GM12878 (cell line): ENCODE measurements at regions not wholly inside any gene's neighbourhood (a gene's known extent, or its start where the extent isn't known, plus 50 kb on each side); places are given as distances from the start of the nearest gene placed in this dataset.

Source experiments
- ATAC-seq: fragments of 200-7000 bp; cut with Tn5 transposase; 3 replicates; pipeline ENCODE4 v1.9.1; 2020; ENCODE audit warnings: mild to moderate bottlenecking, moderate library complexity
- BruUV-seq: library from RNA; stranded (reverse); fragments of 400-500 nt; replicated peaks from 2 replicates; lab custom pipeline; 2021; lab: Mats Ljungman, UMichigan
- CTCF ChIA-PET: fragments of 300-600 bp; sonication (Branson Sonifier 250); formaldehyde crosslinking; extraction: SDS; loops from one replicate; lab custom pipeline; 2021; ENCODE audit warnings: inconsistent platforms; lab: Yijun Ruan, JAX
- POLR2A ChIA-PET: fragments of 350-600 bp; formaldehyde crosslinking; extraction: SDS; loops from one replicate; lab custom pipeline; 2021; ENCODE audit warnings: inconsistent platforms; lab: Charles Lee
- RAD21 ChIA-PET: fragments of 300-600 bp; sonication (Branson Sonifier 250); formaldehyde crosslinking; loops from one replicate; lab custom pipeline; 2023; ENCODE audit warnings: antibody characterized with exemption; ENCODE audit not compliant: unreplicated experiment; lab: Charles Lee
- SMC1A ChIA-PET: fragments of 300-600 bp; sonication (Branson Sonifier 250); formaldehyde crosslinking; loops from one replicate; lab custom pipeline; 2023; ENCODE audit not compliant: unreplicated experiment, uncharacterized antibody; lab: Charles Lee
- DNase-seq: peaks from one replicate; pipeline ENCODE4 v3.0.0-alpha.2; 2011; ENCODE audit warnings: low read depth, low spot score
- FAIRE-seq: peaks from 3 replicates; lab custom pipeline; 2011; peaks lifted over from hg19 to GRCh38; lab: Jason Lieb, UNC
- H2AFZ ChIP-seq: 2 replicates; pipeline ENCODE4 v1.6.0; 2011; ENCODE audit warnings: low read depth, low read length, control low read depth; ENCODE audit not compliant: control insufficient read depth
- H3K27ac ChIP-seq: 2 replicates; pipeline ENCODE4 v1.5.1; 2011; ENCODE audit warnings: control low read depth; ENCODE audit not compliant: control insufficient read depth, insufficient read depth
- H3K27me3 ChIP-seq, 2 experiments: replicated peaks in 1 of 2; 2 replicates each; pipeline versions ENCODE4 v1.6.0 to v1.6.1; 2011; ENCODE audit warnings: low read length in 1 of 2; ENCODE audit not compliant: control insufficient read depth in 2 of 2, insufficient read depth in 2 of 2
- H3K36me3 ChIP-seq, 2 experiments: 2 replicates each; pipeline ENCODE4 v1.5.1; 2011; ENCODE audit warnings: low read length in 1 of 2; ENCODE audit not compliant: control insufficient read depth in 2 of 2, insufficient read depth in 2 of 2
- H3K4me1 ChIP-seq: 2 replicates; pipeline ENCODE4 v1.6.1; 2011; ENCODE audit warnings: mild to moderate bottlenecking, low read length, moderate library complexity, mixed read lengths; ENCODE audit not compliant: control insufficient read depth, insufficient read depth
- H3K4me2 ChIP-seq: 2 replicates; pipeline ENCODE4 v1.6.0; 2011; ENCODE audit warnings: control low read depth; ENCODE audit not compliant: control insufficient read depth, insufficient read depth
- H3K4me3 ChIP-seq: fragments of 200-600 bp; sonication (generic); 2 replicates; pipeline ENCODE4 v1.5.1; 2016
- H3K79me2 ChIP-seq: 2 replicates; pipeline ENCODE4 v1.6.0; 2011; ENCODE audit warnings: low read length; ENCODE audit not compliant: control insufficient read depth, insufficient read depth
- H3K9ac ChIP-seq: 2 replicates; pipeline ENCODE4 v1.8.0; 2011; ENCODE audit warnings: low read length, control low read depth, mixed read lengths; ENCODE audit not compliant: control insufficient read depth, insufficient read depth
- H3K9me3 ChIP-seq: replicated peaks from 3 replicates; pipeline ENCODE4 v1.5.1; 2011; ENCODE audit warnings: mild to moderate bottlenecking, low read length; ENCODE audit not compliant: control insufficient read depth, insufficient read depth
- H4K20me1 ChIP-seq: 2 replicates; pipeline ENCODE4 v1.6.0; 2011; ENCODE audit not compliant: control insufficient read depth, insufficient read depth
- EED ChIP-seq: sonication (generic); IDR thresholded peaks from 2 replicates; pipeline ENCODE4 v1.6.1; 2016; ENCODE audit warnings: antibody characterized with exemption, low read depth
- ETV6 ChIP-seq, 2 experiments: fragments of 450-650 bp in 1 of 2; IDR thresholded peaks in 1 of 2; conservative IDR thresholded peaks in 1 of 2; 2 replicates each; pipeline ENCODE4 v1.6.1; 2014; ENCODE audit warnings: antibody characterized with exemption in 1 of 2, borderline replicate concordance in 1 of 2, low read depth in 1 of 2, mild to moderate bottlenecking in 1 of 2, moderate library complexity in 1 of 2
- EZH2 ChIP-seq: IDR thresholded peaks from 2 replicates; pipeline ENCODE4 v1.6.1; 2012; ENCODE audit warnings: low read depth, mild to moderate bottlenecking, control low read depth, inconsistent platforms, low read length, borderline replicate concordance; ENCODE audit not compliant: control insufficient read depth
- IKZF2 ChIP-seq, 2 experiments: fragments of 450-650 bp; IDR thresholded peaks; 2 replicates each; pipeline ENCODE4 v1.6.1; 2017; ENCODE audit warnings: mild to moderate bottlenecking in 2 of 2, moderate library complexity in 2 of 2
- NRF1 ChIP-seq: conservative IDR thresholded peaks from 2 replicates; pipeline ENCODE4 v1.6.1; 2011; ENCODE audit warnings: mild to moderate bottlenecking, low read depth, low read length, improper control_type of control experiment
- SMAD5 ChIP-seq: IDR thresholded peaks from 2 replicates; pipeline ENCODE4 v1.6.1; 2016; ENCODE audit warnings: antibody characterized with exemption, low read depth
- TCF12 ChIP-seq: IDR thresholded peaks from 2 replicates; pipeline ENCODE4 v1.6.1; 2011; ENCODE audit warnings: low read depth, mild to moderate bottlenecking, low read length
- WGBS: methylation state at CpG from one replicate; pipeline ENCODE4 v1.1.6; 2016; ENCODE audit warnings: low lambda C conversion rate; ENCODE audit not compliant: insufficient replicate concordance, insufficient coverage; ENCODE audit errors: missing lambda C conversion rate; 5-methylcytosine and 5-hydroxymethylcytosine counted together
- in situ Hi-C: fragments of 300-500 bp; cut with MboI; formaldehyde crosslinking; loops from 9 replicates; pipeline ENCODE4 v1.14.3; 2018; ENCODE audit warnings: mixed read lengths
- intact Hi-C: fragments of 100-400 bp; cut with micrococcal nuclease; formaldehyde crosslinking; loops from one replicate; pipeline ENCODE4 v1.14.2; 2022; ENCODE audit not compliant: unreplicated experiment
- TF ChIP-seq, protein P1 (sequence below): IDR thresholded peaks from 2 replicates; pipeline ENCODE4 v1.6.1; 2012; ENCODE audit warnings: low read depth, low read length, improper control_type of control experiment
- TF ChIP-seq, protein P2 (sequence below): fragments of 450-650 bp; formaldehyde crosslinking; IDR thresholded peaks from 2 replicates; pipeline ENCODE4 v1.4.0; 2020; ENCODE audit warnings: mild to moderate bottlenecking, moderate library complexity

DNA sequence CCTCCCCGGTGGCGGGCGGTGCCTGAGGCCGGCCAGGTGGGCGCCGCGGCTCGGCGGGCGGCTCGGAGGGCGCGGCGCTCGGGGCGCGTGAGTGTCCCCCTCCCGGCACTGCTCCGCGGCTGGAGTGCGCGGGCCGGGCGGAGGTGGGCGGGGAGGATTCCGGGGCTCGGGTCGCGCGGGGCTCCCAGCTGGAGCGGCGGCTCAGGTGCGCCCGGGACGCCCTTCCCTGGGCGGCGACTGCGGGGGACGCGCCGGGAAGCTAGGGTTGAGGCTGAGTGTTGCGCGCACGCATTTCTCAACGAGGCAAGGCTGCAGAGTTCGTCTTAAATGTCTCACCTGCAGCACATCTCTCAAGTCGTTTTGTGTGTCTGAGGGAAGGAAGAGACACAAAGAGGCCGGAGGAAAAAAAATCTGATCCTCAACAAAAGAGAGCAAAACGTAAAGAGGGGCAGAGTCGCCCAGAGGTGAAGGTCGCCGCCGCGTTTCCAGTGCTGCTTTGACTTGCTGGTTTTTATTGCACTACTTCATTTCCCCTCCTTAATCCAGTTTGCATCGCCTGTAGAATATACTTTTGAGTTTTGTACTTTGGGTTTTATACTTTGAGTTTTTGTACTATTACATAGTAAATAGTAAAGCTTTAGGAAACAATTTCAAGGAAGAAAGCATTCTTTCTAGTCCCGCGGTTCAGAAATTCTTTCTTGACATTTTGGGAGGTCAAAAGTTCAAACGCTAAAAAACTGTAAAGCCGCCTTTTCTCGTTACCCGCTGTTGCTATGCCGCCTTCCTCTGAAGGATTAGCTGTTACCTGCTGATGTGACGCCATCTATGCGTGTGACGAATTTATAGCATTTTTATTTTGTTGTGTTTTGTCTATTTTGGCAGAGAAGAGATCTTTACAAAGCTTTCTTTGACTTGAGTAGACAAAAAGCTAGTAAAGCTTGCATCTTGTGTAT is 106.5 kb upstream of the STOX2 start:
- Histone ChIP-seq H3K4me2 (peak overlapping the region; percentile 44; the same call in 1 of the 2 replicates), H3K4me3 (no peak overlapping the region), H3K4me1 (no peaks in the 10 kb centered on the region), H4K20me1 (no peaks in the 10 kb centered on the region), H3K9me3 (no peaks in the 10 kb centered on the region; the same call in 2 of the 3 replicates), H3K36me3 (no peaks in the 10 kb centered on the region), H3K27me3 (peaks cover 0 to 12% of the 10 kb centered on the region in 2 experiments; a peak in 2 of 4 replicates), H3K79me2 (no peaks in the 10 kb centered on the region), H2AFZ (no peak overlapping the region), H3K27ac (no peak overlapping the region), H3K9ac (no peak overlapping the region)
- ATAC-seq = peak; percentile 24; the same call in 2 of the 3 replicates
- TF ChIP-seq ETV6 (conservative IDR thresholded peaks at IDR 0.05 in 1 of 2, IDR thresholded peaks at IDR 0.05 in 1 of 2; ENCODE audit: borderline replicate concordance in 1 of 2, low read depth in 1 of 2) (no peak), EZH2 (0 out of 2 replicates have a peak, but pooled peaks have one; percentile 31)
- 10% methylated on average over 28 of the region's 65 CpGs for WGBS
- ChIA-PET RAD21 (no interaction called here), SMC1A (no interaction called here), CTCF (no interaction called here), POLR2A (interaction anchor here (0.6 kb wide), 1 partner anchor 1458 kb away, joined by 4 read pairs; no protein-coding TSS in a partner anchor)
- no peak for FAIRE-seq
- DNase-seq = no peak
- no TSS peak for BruUV-seq
- intact Hi-C loops (no loop called here), in situ Hi-C loops (no loop called here)

DNA sequence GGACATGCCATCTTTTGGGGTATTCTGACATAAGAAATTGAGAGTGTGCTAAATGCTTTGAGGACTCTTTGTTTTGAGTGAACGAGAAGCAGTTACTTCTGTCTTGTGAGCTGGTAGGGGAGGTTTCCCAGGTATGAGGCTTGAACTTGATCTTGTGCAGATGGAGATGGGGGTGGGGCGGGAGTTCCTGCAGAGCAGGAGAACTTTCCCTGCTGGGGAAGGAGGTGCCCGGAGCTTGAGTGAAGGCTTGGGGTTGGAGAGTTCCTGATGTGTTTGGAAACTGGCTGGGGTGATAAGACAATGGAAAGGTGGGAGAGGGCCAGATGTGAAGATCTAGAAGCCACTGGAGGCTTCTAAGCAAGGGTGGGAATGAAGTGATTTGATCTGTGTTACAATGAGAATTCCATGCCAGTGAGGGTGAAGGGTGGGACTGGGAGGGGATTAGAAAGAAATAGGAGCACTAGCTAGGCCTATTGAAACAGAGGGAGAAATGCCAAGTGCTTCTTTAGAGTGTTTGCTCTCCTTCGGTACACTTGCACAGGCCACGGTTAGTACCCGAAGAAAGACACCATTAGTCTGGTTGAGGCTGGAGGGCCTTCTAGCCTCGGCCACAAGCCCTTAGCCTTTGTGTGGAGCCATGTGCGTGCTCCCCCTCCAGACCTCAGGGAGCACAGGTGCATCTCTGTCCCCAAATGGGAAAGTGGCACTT is 103.5 kb upstream of the STOX2 start:
- H3K4me1 ChIP-seq = no peaks in the 10 kb centered on the region
- ChIA-PET CTCF (no interaction called here), SMC1A (no interaction called here), RAD21 (no interaction called here), POLR2A (no interaction called here)
- in situ Hi-C loops = no loop called here
- no peak overlapping the region for H3K9ac ChIP-seq
- no peaks in the 10 kb centered on the region for H3K79me2 ChIP-seq
- no peak overlapping the region for H2AFZ ChIP-seq
- intact Hi-C loops = no loop called here
- peaks cover 0 to 12% of the 10 kb centered on the region in 2 experiments; a peak in 2 of 4 replicates for H3K27me3 ChIP-seq
- FAIRE-seq (no peak), DNase-seq (no peak), ATAC-seq (no peak)
- H4K20me1 ChIP-seq = no peaks in the 10 kb centered on the region
- no peak overlapping the region for H3K27ac ChIP-seq
- WGBS = 46% methylated on average over 8 of the region's 8 CpGs
- H3K36me3 ChIP-seq = no peaks in the 10 kb centered on the region
- H3K4me2 ChIP-seq = no peak overlapping the region
- no peak overlapping the region for H3K4me3 ChIP-seq
- BruUV-seq = no TSS peak
- no peaks in the 10 kb centered on the region for H3K9me3 ChIP-seq
- no peak for TF ChIP-seq SMAD5
- TF ChIP-seq IKZF2 (IDR thresholded peaks at IDR 0.05) = no peak
- TF ChIP-seq, protein P1, sequence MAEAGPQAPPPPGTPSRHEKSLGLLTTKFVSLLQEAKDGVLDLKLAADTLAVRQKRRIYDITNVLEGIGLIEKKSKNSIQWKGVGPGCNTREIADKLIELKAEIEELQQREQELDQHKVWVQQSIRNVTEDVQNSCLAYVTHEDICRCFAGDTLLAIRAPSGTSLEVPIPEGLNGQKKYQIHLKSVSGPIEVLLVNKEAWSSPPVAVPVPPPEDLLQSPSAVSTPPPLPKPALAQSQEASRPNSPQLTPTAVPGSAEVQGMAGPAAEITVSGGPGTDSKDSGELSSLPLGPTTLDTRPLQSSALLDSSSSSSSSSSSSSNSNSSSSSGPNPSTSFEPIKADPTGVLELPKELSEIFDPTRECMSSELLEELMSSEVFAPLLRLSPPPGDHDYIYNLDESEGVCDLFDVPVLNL = no peak
- no peak for TF ChIP-seq NRF1
- no peak for TF ChIP-seq TCF12
- no peak for TF ChIP-seq EED
- TF ChIP-seq, protein P2, sequence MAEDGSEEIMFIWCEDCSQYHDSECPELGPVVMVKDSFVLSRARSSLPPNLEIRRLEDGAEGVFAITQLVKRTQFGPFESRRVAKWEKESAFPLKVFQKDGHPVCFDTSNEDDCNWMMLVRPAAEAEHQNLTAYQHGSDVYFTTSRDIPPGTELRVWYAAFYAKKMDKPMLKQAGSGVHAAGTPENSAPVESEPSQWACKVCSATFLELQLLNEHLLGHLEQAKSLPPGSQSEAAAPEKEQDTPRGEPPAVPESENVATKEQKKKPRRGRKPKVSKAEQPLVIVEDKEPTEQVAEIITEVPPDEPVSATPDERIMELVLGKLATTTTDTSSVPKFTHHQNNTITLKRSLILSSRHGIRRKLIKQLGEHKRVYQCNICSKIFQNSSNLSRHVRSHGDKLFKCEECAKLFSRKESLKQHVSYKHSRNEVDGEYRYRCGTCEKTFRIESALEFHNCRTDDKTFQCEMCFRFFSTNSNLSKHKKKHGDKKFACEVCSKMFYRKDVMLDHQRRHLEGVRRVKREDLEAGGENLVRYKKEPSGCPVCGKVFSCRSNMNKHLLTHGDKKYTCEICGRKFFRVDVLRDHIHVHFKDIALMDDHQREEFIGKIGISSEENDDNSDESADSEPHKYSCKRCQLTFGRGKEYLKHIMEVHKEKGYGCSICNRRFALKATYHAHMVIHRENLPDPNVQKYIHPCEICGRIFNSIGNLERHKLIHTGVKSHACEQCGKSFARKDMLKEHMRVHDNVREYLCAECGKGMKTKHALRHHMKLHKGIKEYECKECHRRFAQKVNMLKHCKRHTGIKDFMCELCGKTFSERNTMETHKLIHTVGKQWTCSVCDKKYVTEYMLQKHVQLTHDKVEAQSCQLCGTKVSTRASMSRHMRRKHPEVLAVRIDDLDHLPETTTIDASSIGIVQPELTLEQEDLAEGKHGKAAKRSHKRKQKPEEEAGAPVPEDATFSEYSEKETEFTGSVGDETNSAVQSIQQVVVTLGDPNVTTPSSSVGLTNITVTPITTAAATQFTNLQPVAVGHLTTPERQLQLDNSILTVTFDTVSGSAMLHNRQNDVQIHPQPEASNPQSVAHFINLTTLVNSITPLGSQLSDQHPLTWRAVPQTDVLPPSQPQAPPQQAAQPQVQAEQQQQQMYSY (CRISPR knock-in tag) = no peak
